ENCODE measurements at regions not wholly inside any gene's neighbourhood (a gene's known extent, or its start where the extent isn't known, plus 50 kb on each side); places are given as distances from the start of the nearest gene placed in this dataset.

GRCh38 chr18:34528177-34528576, 181.9 kb upstream of the DTNA start:
- ATAC-seq (ENCODE audit: low read depth) (no peak), DNase-seq (no peak)
- H3K27me3 ChIP-seq (ENCODE audit: control insufficient read depth, insufficient read depth, low read length), result no peaks in the 10 kb centered on the region
- dilution Hi-C loops (cut with HindIII; ENCODE audit: low sequenced_read_pairs, unreplicated experiment), result no loop called here
- no TSS peak for BruUV-seq (replicated peaks)
- no peak overlapping the region for H3K23ac ChIP-seq (ENCODE audit: low read depth, low read length)
- H3K79me1 ChIP-seq (ENCODE audit: low read depth in 1 of 2, low read length in 2 of 2), result no peaks in the 10 kb centered on the region
- no peak overlapping the region for H3K4me2 ChIP-seq (ENCODE audit: low read depth, low read length)
- no peaks in the 10 kb centered on the region for H4K20me1 ChIP-seq (ENCODE audit: insufficient read depth, low read length)
- H3K56ac ChIP-seq (ENCODE audit: extremely low read depth, insufficient read depth, low read length), result no peak overlapping the region
- H2BK5ac ChIP-seq (ENCODE audit: low read depth, low read length, poor library complexity, severe bottlenecking), result no peak overlapping the region
- H3K4me3 ChIP-seq (ENCODE audit: insufficient read depth, low read depth, low read length), result no peak overlapping the region
- H3K9me3 ChIP-seq (ENCODE audit: control insufficient read depth, insufficient read depth, low read length), result no peaks in the 10 kb centered on the region
- TF ChIP-seq CTCF (conservative IDR thresholded peaks at IDR 0.05; ENCODE audit: low read depth, low read length) (no peak), FOS (IDR thresholded peaks at IDR 0.05; ENCODE audit: low read depth, low read length) (no peak)
- H4K91ac ChIP-seq (ENCODE audit: insufficient read depth, low read depth, low read length), result no peak overlapping the region
- H4K5ac ChIP-seq (ENCODE audit: low read depth, low read length), result no peak overlapping the region
- no peak overlapping the region for H2AK9ac ChIP-seq (replicated peaks; ENCODE audit: low read depth, low read length, poor library complexity)
- H3K27ac ChIP-seq (ENCODE audit: insufficient read depth, low read length), result no peak overlapping the region
- H3K9me1 ChIP-seq (ENCODE audit: insufficient read depth, low read length), result no peaks in the 10 kb centered on the region
- no peak overlapping the region for H2BK20ac ChIP-seq (ENCODE audit: low read depth, low read length)
- no peaks in the 10 kb centered on the region for H3K4me1 ChIP-seq (ENCODE audit: control insufficient read depth, insufficient read depth, low read length)
- no peak overlapping the region for H2AK5ac ChIP-seq (ENCODE audit: low read depth, low read length)
- intact Hi-C loops (cut with micrococcal nuclease), result no loop called here
- no peak overlapping the region for H3K18ac ChIP-seq (ENCODE audit: low read depth, low read length)
- H2BK120ac ChIP-seq (ENCODE audit: low read depth, low read length), result no peak overlapping the region
- no peak overlapping the region for H3K4ac ChIP-seq (ENCODE audit: low read depth, low read length)
- H3K36me3 ChIP-seq (ENCODE audit: control insufficient read depth, insufficient read depth, low read length), result no peaks in the 10 kb centered on the region
- POLR2A ChIA-PET (ENCODE audit: unreplicated experiment), result no interaction called here
- CTCF ChIA-PET, result no interaction called here
- H4K8ac ChIP-seq (ENCODE audit: low read depth in 2 of 2, low read length in 2 of 2), result no peak overlapping the region
- H3K14ac ChIP-seq (replicated peaks; ENCODE audit: low read depth, low read length), result no peak overlapping the region
- WGBS, 2 experiments (ENCODE audit: extremely low coverage in 2 of 2, insufficient read length in 1 of 2), result no CpG with 5 or more reads among the region's 3 CpGs
- in situ Hi-C loops (cut with MboI; ENCODE audit: low sequenced_read_pairs), result no loop called here
- no peak overlapping the region for H2AFZ ChIP-seq (replicated peaks; ENCODE audit: low read length, poor library complexity)
- H2BK15ac ChIP-seq (ENCODE audit: low read depth, low read length), result no peak overlapping the region
- no peak overlapping the region for H3K9ac ChIP-seq (ENCODE audit: low read depth, low read length)
